GM19397 (cell line): ENCODE measurements at regions not wholly inside any gene's neighbourhood (a gene's known extent, or its start where the extent isn't known, plus 50 kb on each side); places are given as distances from the start of the nearest gene placed in this dataset.

Experiments
- ATAC-seq: cut with Tn5 transposase; IDR thresholded peaks from one replicate; pipeline ENCODE4 v1.9.1; 2021; ENCODE audit warnings: mild to moderate bottlenecking, moderate library complexity; ENCODE audit not compliant: unreplicated experiment

- no peak for ATAC-seq
These were observed 199.9 kb upstream of the ZMIZ1 start for GRCh38 chr10:78868861-78869260.

GRCh38 chr10:78869508-78870454, 199.0 kb upstream of the ZMIZ1 start:
- no peak for ATAC-seq

GRCh38 chr10:78870458-78870857, 198.3 kb upstream of the ZMIZ1 start:
- no peak for ATAC-seq

GRCh38 chr10:78871796-78872195, 197.0 kb upstream of the ZMIZ1 start:
- ATAC-seq, result no peak

- ATAC-seq, result no peak
These were observed 195.4 kb upstream of the ZMIZ1 start for GRCh38 chr10:78873413-78873812.

- ATAC-seq, result no peak
These were observed 193.4 kb upstream of the ZMIZ1 start for GRCh38 chr10:78875331-78875877.

- no peak for ATAC-seq
These were observed 192.8 kb upstream of the ZMIZ1 start for GRCh38 chr10:78875932-78876331.

- no peak for ATAC-seq
These were observed 192.3 kb upstream of the ZMIZ1 start for GRCh38 chr10:78876449-78876848.

- ATAC-seq, result no peak
These were observed 189.1 kb upstream of the ZMIZ1 start for GRCh38 chr10:78879621-78880020.

- no peak for ATAC-seq
These were observed 182.6 kb upstream of the ZMIZ1 start for GRCh38 chr10:78886129-78886528.

GRCh38 chr10:78889536-78890063, 179.2 kb upstream of the ZMIZ1 start:
- ATAC-seq, result no peak

GRCh38 chr10:78890506-78890905, 178.3 kb upstream of the ZMIZ1 start:
- no peak for ATAC-seq

- no peak for ATAC-seq
These were observed 177.0 kb upstream of the ZMIZ1 start for GRCh38 chr10:78891741-78892140.

GRCh38 chr10:78892338-78893176, 176.2 kb upstream of the ZMIZ1 start:
- no peak for ATAC-seq

- ATAC-seq, result no peak
These were observed 175.5 kb upstream of the ZMIZ1 start for GRCh38 chr10:78893217-78893616.

- no peak for ATAC-seq
These were observed 174.5 kb upstream of the ZMIZ1 start for GRCh38 chr10:78894089-78894840.

- ATAC-seq, result no peak
These were observed 173.9 kb upstream of the ZMIZ1 start for GRCh38 chr10:78894841-78895195.

GRCh38 chr10:78895469-78895868, 173.3 kb upstream of the ZMIZ1 start:
- no peak for ATAC-seq

GRCh38 chr10:78896159-78896928, 172.4 kb upstream of the ZMIZ1 start:
- ATAC-seq, result no peak
